A549 (cell line): ENCODE measurements at regions not wholly inside any gene's neighbourhood (a gene's known extent, or its start where the extent isn't known, plus 50 kb on each side); places are given as distances from the start of the nearest gene placed in this dataset.

Source experiments
- ATAC-seq, 2 experiments: fragments of 200-7000 bp in 1 of 2; fragments of >200 bp in 1 of 2; cut with Nextera tagmentation in 1 of 2; cut with Tn5 transposase in 1 of 2; 3 replicates each; pipeline versions ENCODE4 v1.8.0 to v1.9.1; 2018 to 2020; ENCODE audit warnings: mild to moderate bottlenecking in 1 of 2, moderate library complexity in 1 of 2
- CTCF ChIA-PET: fragments of 300-600 bp; sonication (Branson Sonifier 250); formaldehyde crosslinking; extraction: SDS; loops from one replicate; lab custom pipeline; 2021; ENCODE audit warnings: antibody characterized with exemption, inconsistent platforms; lab: Yijun Ruan, JAX
- POLR2A ChIA-PET: fragments of 350-600 bp; formaldehyde crosslinking; extraction: SDS; loops from one replicate; lab custom pipeline; 2021; ENCODE audit warnings: antibody characterized with exemption, inconsistent platforms; lab: Yijun Ruan, JAX
- DNase-seq, 2 experiments: peaks; one replicate each; pipeline versions ENCODE4 v3.0.0 to v3.0.0-alpha.2; 2011 to 2016; ENCODE audit warnings: low read depth in 1 of 2, low spot score in 1 of 2
- FAIRE-seq: peaks from 2 replicates; lab custom pipeline; 2011; peaks lifted over from hg19 to GRCh38; lab: Jason Lieb, UNC
- H3K27ac ChIP-seq, 2 experiments: fragments of >200 bp; sonication (Bioruptor Twin); formaldehyde crosslinking; 3 replicates each; pipeline ENCODE4 v1.5.1; 2016 to 2017
- H3K4me1 ChIP-seq: fragments of >200 bp; sonication (Bioruptor Twin); formaldehyde crosslinking; 3 replicates; pipeline ENCODE4 v1.6.1; 2016
- H3K4me2 ChIP-seq: fragments of >200 bp; sonication (Bioruptor Twin); formaldehyde crosslinking; 3 replicates; pipeline ENCODE4 v1.6.1; 2016
- H3K4me3 ChIP-seq: fragments of >200 bp; sonication (Bioruptor Twin); formaldehyde crosslinking; 3 replicates; pipeline ENCODE4 v1.5.1; 2016
- H3K9me3 ChIP-seq: fragments of >200 bp; sonication (Bioruptor Twin); formaldehyde crosslinking; 3 replicates; pipeline ENCODE4 v1.6.1; 2016
- BCL3 ChIP-seq: fragments of >200 bp; sonication (Bioruptor Twin); formaldehyde crosslinking; IDR thresholded peaks from 3 replicates; pipeline ENCODE4 v1.6.1; 2016
- CBX8 ChIP-seq: fragments of 200-600 bp; sonication (generic); IDR thresholded peaks from 2 replicates; pipeline ENCODE4 v1.6.1; 2016
- CEBPB ChIP-seq, 2 experiments: fragments of >200 bp in 1 of 2; sonication (Bioruptor Twin) in 1 of 2; formaldehyde crosslinking in 1 of 2; IDR thresholded peaks; 2 replicates each; pipeline ENCODE4 v1.6.1; 2012 to 2016
- CHD2 ChIP-seq: fragments of 150-350 bp; IDR thresholded peaks from 2 replicates; pipeline ENCODE4 v1.6.1; 2014; ENCODE audit warnings: low read length; ENCODE audit not compliant: partially characterized antibody
- CTCF ChIP-seq: fragments of >200 bp; sonication (Bioruptor Twin); formaldehyde crosslinking; IDR thresholded peaks from 3 replicates; pipeline ENCODE4 v1.5.1; 2016
- EHF ChIP-seq: fragments of 250-450 bp; sonication (Bioruptor Pico); IDR thresholded peaks from 2 replicates; pipeline ENCODE4 v1.5.0; 2020; ENCODE audit warnings: mild to moderate bottlenecking
- EHMT2 ChIP-seq: fragments of 200-600 bp; sonication (generic); IDR thresholded peaks from 2 replicates; pipeline ENCODE4 v1.6.1; 2016; ENCODE audit warnings: antibody characterized with exemption, low read depth, mild to moderate bottlenecking, moderate library complexity
- FOSB ChIP-seq: fragments of 250-450 bp; sonication (Bioruptor Pico); IDR thresholded peaks from 2 replicates; pipeline ENCODE4 v1.5.0; 2020; ENCODE audit warnings: mild to moderate bottlenecking, moderate library complexity
- FOXS1 ChIP-seq: fragments of 250-450 bp; sonication (Bioruptor Pico); IDR thresholded peaks from 2 replicates; pipeline ENCODE4 v1.5.0; 2020; ENCODE audit warnings: mild to moderate bottlenecking, moderate library complexity
- HMGXB4 ChIP-seq: fragments of 250-450 bp; sonication (Bioruptor Pico); IDR thresholded peaks from 2 replicates; pipeline ENCODE4 v1.5.0; 2021; ENCODE audit warnings: mild to moderate bottlenecking, moderate library complexity, borderline replicate concordance
- HOXB13 ChIP-seq: fragments of 250-450 bp; sonication (Bioruptor Pico); IDR thresholded peaks from 2 replicates; pipeline ENCODE4 v1.5.0; 2020; ENCODE audit warnings: low read depth, mild to moderate bottlenecking, moderate library complexity
- HOXB5 ChIP-seq: fragments of 250-450 bp; sonication (Bioruptor Pico); IDR thresholded peaks from 2 replicates; pipeline ENCODE4 v1.5.0; 2020; ENCODE audit warnings: mild to moderate bottlenecking, moderate library complexity
- JUN ChIP-seq, 2 experiments: fragments of >200 bp; sonication (Bioruptor Twin); formaldehyde crosslinking; IDR thresholded peaks; 2 replicates in 1 of 2; 3 replicates in 1 of 2; pipeline ENCODE4 v1.6.1; 2016 to 2017
- JUNB ChIP-seq: fragments of >200 bp; sonication (Bioruptor Twin); formaldehyde crosslinking; IDR thresholded peaks from 2 replicates; pipeline ENCODE4 v1.6.1; 2016
- KDM5A ChIP-seq: fragments of 200-600 bp; sonication (generic); IDR thresholded peaks from 2 replicates; pipeline ENCODE4 v1.6.1; 2016; ENCODE audit warnings: antibody characterized with exemption, mild to moderate bottlenecking
- MAZ ChIP-seq: fragments of 150-350 bp; IDR thresholded peaks from 2 replicates; pipeline ENCODE4 v1.6.1; 2014; ENCODE audit warnings: antibody characterized with exemption, low read depth, low read length, borderline replicate concordance
- MYC ChIP-seq: IDR thresholded peaks from 2 replicates; pipeline ENCODE4 v1.6.1; 2012; ENCODE audit warnings: mild to moderate bottlenecking, inconsistent platforms, low read length, improper control_type of control experiment, borderline replicate concordance
- NPAS2 ChIP-seq: fragments of 250-450 bp; sonication (Bioruptor Pico); IDR thresholded peaks from 2 replicates; pipeline ENCODE4 v1.8.0; 2022; ENCODE audit warnings: mild to moderate bottlenecking, moderate library complexity, borderline replicate concordance
- NR3C1 ChIP-seq: fragments of >200 bp; sonication (Bioruptor Twin); formaldehyde crosslinking; IDR thresholded peaks from 3 replicates; pipeline ENCODE4 v1.6.1; 2017
- POLR2A ChIP-seq: IDR thresholded peaks from 2 replicates; pipeline ENCODE4 v1.6.1; 2012; ENCODE audit warnings: mild to moderate bottlenecking, low read length
- RCOR1 ChIP-seq: fragments of 150-350 bp; IDR thresholded peaks from 2 replicates; pipeline ENCODE4 v1.6.1; 2014; ENCODE audit warnings: antibody characterized with exemption, low read length, low read depth
- SMC3 ChIP-seq: fragments of >200 bp; sonication (Bioruptor Twin); formaldehyde crosslinking; IDR thresholded peaks from 3 replicates; pipeline ENCODE4 v1.6.1; 2018; ENCODE audit warnings: inconsistent platforms
- TFCP2L1 ChIP-seq: fragments of 250-450 bp; sonication (Bioruptor Pico); IDR thresholded peaks from 2 replicates; pipeline ENCODE4 v1.5.0; 2021; ENCODE audit warnings: mild to moderate bottlenecking
- TP53 ChIP-seq: fragments of 250-450 bp; sonication (Bioruptor Pico); IDR thresholded peaks from 2 replicates; pipeline ENCODE4 v1.5.0; 2021; ENCODE audit warnings: mild to moderate bottlenecking, moderate library complexity
- USF2 ChIP-seq: fragments of 450-650 bp; IDR thresholded peaks from 2 replicates; pipeline ENCODE4 v1.6.1; 2014; ENCODE audit warnings: antibody characterized with exemption
- ZC3H11A ChIP-seq: fragments of 450-650 bp; IDR thresholded peaks from 2 replicates; pipeline ENCODE4 v1.6.1; 2014; ENCODE audit warnings: antibody characterized with exemption, mild to moderate bottlenecking
- ZFP36 ChIP-seq: fragments of 450-650 bp; IDR thresholded peaks from 2 replicates; pipeline ENCODE4 v1.6.1; 2014; ENCODE audit warnings: borderline replicate concordance; ENCODE audit not compliant: partially characterized antibody
- ZNF302 ChIP-seq: fragments of 250-450 bp; sonication (Bioruptor Pico); IDR thresholded peaks from 2 replicates; pipeline ENCODE4 v1.9.0; 2021; ENCODE audit warnings: inconsistent platforms, mild to moderate bottlenecking, moderate library complexity
- WGBS: methylation state at CpG from one replicate; pipeline ENCODE4 v1.1.6; 2017; ENCODE audit errors: missing lambda C conversion rate; 5-methylcytosine and 5-hydroxymethylcytosine counted together

GRCh38 chr3:40653878-40654277 lies 129.1 kb downstream of the ZNF621 start:
- no peaks in the 10 kb centered on the region for H3K9me3 ChIP-seq
- H3K4me3 ChIP-seq: no peak overlapping the region
- WGBS: 67% methylated on average over 3 of the region's 3 CpGs
- ATAC-seq: no peak
- FAIRE-seq: no peak
- no peak overlapping the region for H3K4me2 ChIP-seq
- CTCF ChIA-PET: no interaction called here
- H3K4me1 ChIP-seq: no peaks in the 10 kb centered on the region
- DNase-seq: no peak
- H3K27ac ChIP-seq: no peak overlapping the region
- POLR2A ChIA-PET: no interaction called here
- no peak for TF ChIP-seq FOSB (CRISPR knock-in tag)
- TF ChIP-seq CBX8: no peak
- TF ChIP-seq TP53 (CRISPR knock-in tag): no peak
- TF ChIP-seq HOXB13 (CRISPR knock-in tag): no peak
- TF ChIP-seq MAZ: no peak
- no peak for TF ChIP-seq EHF
- TF ChIP-seq ZNF302: no peak
- no peak for TF ChIP-seq BCL3
- TF ChIP-seq SMC3: no peak
- no peak for TF ChIP-seq RCOR1

GRCh38 chr3:40655551-40655950 lies 130.8 kb downstream of the ZNF621 start:
- no peak overlapping the region for H3K27ac ChIP-seq
- POLR2A ChIA-PET: no interaction called here
- no peaks in the 10 kb centered on the region for H3K4me1 ChIP-seq
- FAIRE-seq (no peak), ATAC-seq (no peak), DNase-seq (no peak)
- no peak overlapping the region for H3K4me2 ChIP-seq
- TF ChIP-seq CTCF (no peak), FOXS1 (CRISPR knock-in tag) (no peak), NR3C1 (no peak), MYC (no peak), TP53 (CRISPR knock-in tag) (no peak), FOSB (CRISPR knock-in tag) (no peak), CBX8 (no peak), POLR2A (no peak), ZFP36 (no peak), CHD2 (no peak)
- TF ChIP-seq, all 56 proteins: peak for 0
- 49% methylated on average over 4 of the region's 4 CpGs for WGBS
- H3K4me3 ChIP-seq: no peak overlapping the region
- H3K9me3 ChIP-seq: no peaks in the 10 kb centered on the region
- CTCF ChIA-PET: interaction anchor here (1.0 kb wide), 1 partner anchor 57 kb away, joined by 4 read pairs; no protein-coding TSS in a partner anchor

GRCh38 chr3:40657623-40658022 lies 132.9 kb downstream of the ZNF621 start:
- no peak for DNase-seq
- Histone ChIP-seq H3K9me3 (no peaks in the 10 kb centered on the region), H3K27ac (no peak overlapping the region), H3K4me2 (no peak overlapping the region), H3K4me3 (no peak overlapping the region), H3K4me1 (no peaks in the 10 kb centered on the region)
- no peak for TF ChIP-seq JUN (IDR thresholded peaks at IDR 0.05)
- TF ChIP-seq KDM5A: no peak
- TF ChIP-seq BCL3: no peak
- TF ChIP-seq ZC3H11A: no peak
- TF ChIP-seq HOXB5 (CRISPR knock-in tag): no peak
- TF ChIP-seq NPAS2 (CRISPR knock-in tag): no peak
- TF ChIP-seq TFCP2L1: no peak
- TF ChIP-seq EHMT2: no peak
- TF ChIP-seq FOXS1 (CRISPR knock-in tag): no peak
- no peak for TF ChIP-seq HMGXB4 (CRISPR knock-in tag)
- TF ChIP-seq SMC3: no peak
- TF ChIP-seq CEBPB (IDR thresholded peaks at IDR 0.05): no peak
- TF ChIP-seq JUNB: no peak
- no peak for TF ChIP-seq USF2
- FAIRE-seq: no peak
- no peak for ATAC-seq
- WGBS: 76% methylated on average over 3 of the region's 3 CpGs
- ChIA-PET POLR2A (no interaction called here), CTCF (no interaction called here)
